ENCODE measurements at regions not wholly inside any gene's neighbourhood (a gene's known extent, or its start where the extent isn't known, plus 50 kb on each side); places are given as distances from the start of the nearest gene placed in this dataset.

GRCh38 chr15:79492065-79492464 lies 59.9 kb downstream of the MINAR1 start:
- Histone ChIP-seq H3K27me3 (no peaks in the 10 kb centered on the region), H3K4me3 (no peak overlapping the region), H3K9me3 (replicated peaks in 1 of 3) (no peaks in the 10 kb centered on the region), H3K4me1 (replicated peaks in 1 of 2) (no peaks in the 10 kb centered on the region), H3K27ac (no peak overlapping the region), H3K36me3 (replicated peaks in 1 of 2) (no peaks in the 10 kb centered on the region)
- TF ChIP-seq CTCF (IDR thresholded peaks at IDR 0.05) (no peak), POLR2A (IDR thresholded peaks at IDR 0.05) (no peak)
- WGBS, 4 donors = 57 to 89% (median 77%) methylated on average over 3 of the region's 3 CpGs
- DNase-seq = no peak
- intact Hi-C loops (cut with DNase I) = no loop called here

GRCh38 chr15:79494384-79494909 lies 62.3 kb downstream of the MINAR1 start:
- no peak overlapping the region for H3K27ac ChIP-seq
- no peaks in the 10 kb centered on the region for H3K27me3 ChIP-seq
- H3K4me1 ChIP-seq (replicated peaks in 1 of 2) = no peaks in the 10 kb centered on the region
- no peak for TF ChIP-seq POLR2A (IDR thresholded peaks at IDR 0.05)
- no peak for TF ChIP-seq CTCF (IDR thresholded peaks at IDR 0.05)
- 52 to 63% (median 60%) methylated on average over 7 of the region's 7 CpGs for WGBS, 4 donors
- H3K4me3 ChIP-seq = no peak overlapping the region
- H3K9me3 ChIP-seq (replicated peaks in 1 of 3) = no peaks in the 10 kb centered on the region
- intact Hi-C loops (cut with DNase I) = no loop called here
- peak in 3 of 7 donors; percentile 2 to 25 (median 11) for DNase-seq
- no peaks in the 10 kb centered on the region for H3K36me3 ChIP-seq (replicated peaks in 1 of 2)

GRCh38 chr15:79494963-79495755 lies 63.0 kb downstream of the MINAR1 start:
- H3K27me3 ChIP-seq = no peaks in the 10 kb centered on the region
- WGBS, 4 donors = 56 to 79% (median 74%) methylated on average over 4 to 6 of the region's 6 CpGs
- intact Hi-C loops (cut with DNase I) = no loop called here
- H3K27ac ChIP-seq = no peak overlapping the region
- peak in 1 of 7 donors; percentile 11 for DNase-seq
- no peaks in the 10 kb centered on the region for H3K9me3 ChIP-seq (replicated peaks in 1 of 3)
- no peak overlapping the region for H3K4me3 ChIP-seq
- no peaks in the 10 kb centered on the region for H3K36me3 ChIP-seq (replicated peaks in 1 of 2)
- TF ChIP-seq CTCF (IDR thresholded peaks at IDR 0.05) (no peak), POLR2A (IDR thresholded peaks at IDR 0.05) (no peak)
- H3K4me1 ChIP-seq (replicated peaks in 1 of 2) = no peaks in the 10 kb centered on the region

GRCh38 chr15:79495775-79496174 lies 63.6 kb downstream of the MINAR1 start:
- Histone ChIP-seq H3K27me3 (no peaks in the 10 kb centered on the region), H3K27ac (no peak overlapping the region), H3K36me3 (replicated peaks in 1 of 2) (no peaks in the 10 kb centered on the region), H3K9me3 (replicated peaks in 1 of 3) (no peaks in the 10 kb centered on the region), H3K4me1 (replicated peaks in 1 of 2) (no peaks in the 10 kb centered on the region), H3K4me3 (no peak overlapping the region)
- TF ChIP-seq POLR2A (IDR thresholded peaks at IDR 0.05) = no peak
- no peak for TF ChIP-seq CTCF (IDR thresholded peaks at IDR 0.05)
- DNase-seq = peak in 1 of 7 donors; percentile 6
- intact Hi-C loops (cut with DNase I) = no loop called here
- 58 to 85% (median 70%) methylated on average over 2 of the region's 2 CpGs for WGBS, 4 donors
